ENCODE measurements at regions not wholly inside any gene's neighbourhood (a gene's known extent, or its start where the extent isn't known, plus 50 kb on each side); places are given as distances from the start of the nearest gene placed in this dataset.

- TF ChIP-seq POLR2A (IDR thresholded peaks at IDR 0.05): no peak
- TF ChIP-seq, protein P1, sequence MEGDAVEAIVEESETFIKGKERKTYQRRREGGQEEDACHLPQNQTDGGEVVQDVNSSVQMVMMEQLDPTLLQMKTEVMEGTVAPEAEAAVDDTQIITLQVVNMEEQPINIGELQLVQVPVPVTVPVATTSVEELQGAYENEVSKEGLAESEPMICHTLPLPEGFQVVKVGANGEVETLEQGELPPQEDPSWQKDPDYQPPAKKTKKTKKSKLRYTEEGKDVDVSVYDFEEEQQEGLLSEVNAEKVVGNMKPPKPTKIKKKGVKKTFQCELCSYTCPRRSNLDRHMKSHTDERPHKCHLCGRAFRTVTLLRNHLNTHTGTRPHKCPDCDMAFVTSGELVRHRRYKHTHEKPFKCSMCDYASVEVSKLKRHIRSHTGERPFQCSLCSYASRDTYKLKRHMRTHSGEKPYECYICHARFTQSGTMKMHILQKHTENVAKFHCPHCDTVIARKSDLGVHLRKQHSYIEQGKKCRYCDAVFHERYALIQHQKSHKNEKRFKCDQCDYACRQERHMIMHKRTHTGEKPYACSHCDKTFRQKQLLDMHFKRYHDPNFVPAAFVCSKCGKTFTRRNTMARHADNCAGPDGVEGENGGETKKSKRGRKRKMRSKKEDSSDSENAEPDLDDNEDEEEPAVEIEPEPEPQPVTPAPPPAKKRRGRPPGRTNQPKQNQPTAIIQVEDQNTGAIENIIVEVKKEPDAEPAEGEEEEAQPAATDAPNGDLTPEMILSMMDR (IDR thresholded peaks at IDR 0.05): no peak
These were observed 130.3 kb upstream of the DMRT1 start for GRCh38 chr9:710951-711745.

Data from heart left ventricle (tissue), 13 donors.